A673 (cell line): ENCODE measurements at regions not wholly inside any gene's neighbourhood (a gene's known extent, or its start where the extent isn't known, plus 50 kb on each side); places are given as distances from the start of the nearest gene placed in this dataset.

Source experiments
- BruUV-seq: library from RNA; stranded (reverse); fragments of 400-500 nt; replicated peaks from 2 replicates; lab custom pipeline; 2021; lab: Mats Ljungman, UMichigan
- CTCF ChIA-PET: fragments of 300-600 bp; sonication (Branson Sonifier 250); formaldehyde crosslinking; loops from one replicate; lab custom pipeline; 2022; ENCODE audit warnings: antibody characterized with exemption; lab: Charles Lee
- POLR2A ChIA-PET: fragments of 300-600 bp; sonication (Branson Sonifier 250); formaldehyde crosslinking; loops from one replicate; lab custom pipeline; 2022; ENCODE audit warnings: antibody characterized with exemption; ENCODE audit not compliant: low non-redundant PET; lab: Charles Lee
- DNase-seq: peaks from one replicate; pipeline ENCODE4 v3.0.0-alpha.2; 2015; ENCODE audit warnings: low spot score
- H3K27ac ChIP-seq: fragments of 200-600 bp; sonication (generic); 2 replicates; pipeline ENCODE4 v1.5.1; 2016; ENCODE audit warnings: mixed run types, low read depth, mild to moderate bottlenecking, mixed read lengths, antibody characterized with exemption, low read length; ENCODE audit not compliant: poor library complexity, severe bottlenecking
- H3K27me3 ChIP-seq: fragments of 200-600 bp; sonication (generic); replicated peaks from 2 replicates; pipeline ENCODE4 v1.6.1; 2017; ENCODE audit warnings: mixed run types, low read depth, mild to moderate bottlenecking, mixed read lengths, antibody characterized with exemption, low read length; ENCODE audit not compliant: insufficient read depth, poor library complexity
- H3K36me3 ChIP-seq: fragments of 200-600 bp; sonication (generic); 2 replicates; pipeline ENCODE4 v1.6.1; 2016; ENCODE audit warnings: mixed run types, mild to moderate bottlenecking, mixed read lengths, antibody characterized with exemption, low read length; ENCODE audit not compliant: insufficient read depth, poor library complexity, severe bottlenecking
- H3K4me1 ChIP-seq: fragments of 200-600 bp; sonication (generic); 2 replicates; pipeline ENCODE4 v1.6.1; 2017; ENCODE audit warnings: mixed run types, mild to moderate bottlenecking, mixed read lengths, antibody characterized with exemption, low read length; ENCODE audit not compliant: insufficient read depth, poor library complexity, severe bottlenecking
- H3K4me3 ChIP-seq: fragments of 200-600 bp; sonication (generic); 2 replicates; pipeline ENCODE4 v1.5.1; 2016; ENCODE audit warnings: low read depth, mixed run types, mild to moderate bottlenecking, mixed read lengths, low read length; ENCODE audit not compliant: poor library complexity, severe bottlenecking
- H3K9me3 ChIP-seq: fragments of 200-600 bp; sonication (generic); 2 replicates; pipeline ENCODE4 v1.6.1; 2016; ENCODE audit warnings: mixed run types, low read depth, mild to moderate bottlenecking, mixed read lengths, antibody characterized with exemption, low read length; ENCODE audit not compliant: poor library complexity, severe bottlenecking
- EZH2 ChIP-seq: fragments of 200-600 bp; sonication (generic); IDR thresholded peaks from 2 replicates; pipeline ENCODE4 v1.6.1; 2017; ENCODE audit warnings: borderline replicate concordance, low read depth, mild to moderate bottlenecking, mixed read lengths, antibody characterized with exemption, low read length; ENCODE audit not compliant: poor library complexity, severe bottlenecking
- intact Hi-C: fragments of 100-400 bp; cut with micrococcal nuclease; formaldehyde crosslinking; loops from one replicate; pipeline ENCODE4 v1.10.0; 2022; ENCODE audit not compliant: unreplicated experiment
- TF ChIP-seq, protein P1 (sequence below): fragments of 300-800, 200-600 bp; sonication (generic); conservative IDR thresholded peaks from 2 replicates; pipeline ENCODE4 v1.5.1; 2017; ENCODE audit warnings: low read depth, mild to moderate bottlenecking, antibody characterized with exemption, low read length, moderate library complexity, mixed read lengths

DNA sequence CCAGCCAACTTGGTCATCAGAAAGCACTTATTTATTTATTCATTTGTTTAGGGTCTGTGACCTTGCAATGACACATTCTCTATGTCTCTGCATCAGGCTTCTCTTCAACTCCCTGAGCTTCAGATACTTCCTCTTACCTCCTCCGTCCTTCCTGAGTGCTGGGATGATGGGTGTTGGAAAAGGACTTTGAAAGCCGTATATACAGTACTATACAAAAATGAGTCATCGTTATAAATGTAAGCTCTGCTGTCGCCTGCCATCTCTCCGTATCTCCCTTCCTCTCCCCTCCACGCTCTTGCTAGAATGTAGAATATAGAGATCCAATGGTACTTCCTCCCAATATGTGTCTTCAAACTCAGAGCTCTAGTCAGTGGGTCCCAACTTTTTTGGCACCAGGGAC lies 91.9 kb upstream of the SALL4 start:
- Histone ChIP-seq H3K27ac (no peak overlapping the region), H3K4me1 (no peaks in the 10 kb centered on the region), H3K4me3 (no peak overlapping the region), H3K36me3 (no peaks in the 10 kb centered on the region), H3K9me3 (no peaks in the 10 kb centered on the region), H3K27me3 (no peaks in the 10 kb centered on the region)
- ChIA-PET POLR2A (no interaction called here), CTCF (interaction anchor here (0.7 kb wide), 1 partner anchor 902 kb away, joined by 3 read pairs; no protein-coding TSS in a partner anchor)
- no peak for DNase-seq
- intact Hi-C loops = no loop called here
- no peak for TF ChIP-seq EZH2
- TF ChIP-seq, protein P1, sequence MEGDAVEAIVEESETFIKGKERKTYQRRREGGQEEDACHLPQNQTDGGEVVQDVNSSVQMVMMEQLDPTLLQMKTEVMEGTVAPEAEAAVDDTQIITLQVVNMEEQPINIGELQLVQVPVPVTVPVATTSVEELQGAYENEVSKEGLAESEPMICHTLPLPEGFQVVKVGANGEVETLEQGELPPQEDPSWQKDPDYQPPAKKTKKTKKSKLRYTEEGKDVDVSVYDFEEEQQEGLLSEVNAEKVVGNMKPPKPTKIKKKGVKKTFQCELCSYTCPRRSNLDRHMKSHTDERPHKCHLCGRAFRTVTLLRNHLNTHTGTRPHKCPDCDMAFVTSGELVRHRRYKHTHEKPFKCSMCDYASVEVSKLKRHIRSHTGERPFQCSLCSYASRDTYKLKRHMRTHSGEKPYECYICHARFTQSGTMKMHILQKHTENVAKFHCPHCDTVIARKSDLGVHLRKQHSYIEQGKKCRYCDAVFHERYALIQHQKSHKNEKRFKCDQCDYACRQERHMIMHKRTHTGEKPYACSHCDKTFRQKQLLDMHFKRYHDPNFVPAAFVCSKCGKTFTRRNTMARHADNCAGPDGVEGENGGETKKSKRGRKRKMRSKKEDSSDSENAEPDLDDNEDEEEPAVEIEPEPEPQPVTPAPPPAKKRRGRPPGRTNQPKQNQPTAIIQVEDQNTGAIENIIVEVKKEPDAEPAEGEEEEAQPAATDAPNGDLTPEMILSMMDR = no peak
- no TSS peak for BruUV-seq

- intact Hi-C loops = no loop called here
- CTCF ChIA-PET = interaction anchor here (0.7 kb wide), 1 partner anchor 902 kb away, joined by 3 read pairs; no protein-coding TSS in a partner anchor
- no TSS peak for BruUV-seq
- Histone ChIP-seq H3K4me3 (no peak overlapping the region), H3K36me3 (no peaks in the 10 kb centered on the region), H3K27ac (no peak overlapping the region), H3K4me1 (no peaks in the 10 kb centered on the region), H3K27me3 (no peaks in the 10 kb centered on the region), H3K9me3 (no peaks in the 10 kb centered on the region)
- no peak for DNase-seq
- POLR2A ChIA-PET = no interaction called here
- TF ChIP-seq, protein P1 = no peak
- no peak for TF ChIP-seq EZH2
Measured at GRCh38 chr20:51893723-51894122, 91.4 kb upstream of the SALL4 start.

DNA sequence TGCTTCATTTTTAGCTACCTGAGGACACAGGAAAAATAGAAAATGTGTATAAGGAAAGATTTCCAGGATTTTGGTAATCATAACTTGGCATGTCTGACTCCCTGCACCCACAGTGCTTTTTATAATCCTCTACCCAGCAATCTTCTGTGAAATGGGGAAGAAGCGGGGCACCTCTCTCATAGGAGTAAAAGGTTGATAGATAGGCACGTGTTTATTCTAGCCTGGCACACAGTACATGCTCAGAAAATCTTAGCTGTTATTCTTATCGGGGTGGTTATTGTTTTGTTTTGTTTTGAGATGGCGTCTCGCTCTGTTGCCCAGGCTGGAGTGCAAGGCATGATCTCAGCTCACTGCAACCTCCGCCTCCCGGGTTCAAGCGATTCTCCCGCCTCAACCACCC lies 87.7 kb upstream of the SALL4 start:
- Histone ChIP-seq H3K27me3 (no peaks in the 10 kb centered on the region), H3K27ac (no peak overlapping the region), H3K4me3 (no peak overlapping the region), H3K9me3 (no peaks in the 10 kb centered on the region), H3K4me1 (peaks cover 6% of the 10 kb centered on the region), H3K36me3 (no peaks in the 10 kb centered on the region)
- ChIA-PET POLR2A (interaction anchor here (0.6 kb wide), 2 partner anchors 9 to 144 kb away, joined by 5 to 13 read pairs; no protein-coding TSS in a partner anchor), CTCF (no interaction called here)
- no peak for DNase-seq
- BruUV-seq = no TSS peak
- intact Hi-C loops = no loop called here
- no peak for TF ChIP-seq EZH2
- TF ChIP-seq, protein P1 = no peak
